ENCODE measurements at regions not wholly inside any gene's neighbourhood (a gene's known extent, or its start where the extent isn't known, plus 50 kb on each side); places are given as distances from the start of the nearest gene placed in this dataset.

DNA sequence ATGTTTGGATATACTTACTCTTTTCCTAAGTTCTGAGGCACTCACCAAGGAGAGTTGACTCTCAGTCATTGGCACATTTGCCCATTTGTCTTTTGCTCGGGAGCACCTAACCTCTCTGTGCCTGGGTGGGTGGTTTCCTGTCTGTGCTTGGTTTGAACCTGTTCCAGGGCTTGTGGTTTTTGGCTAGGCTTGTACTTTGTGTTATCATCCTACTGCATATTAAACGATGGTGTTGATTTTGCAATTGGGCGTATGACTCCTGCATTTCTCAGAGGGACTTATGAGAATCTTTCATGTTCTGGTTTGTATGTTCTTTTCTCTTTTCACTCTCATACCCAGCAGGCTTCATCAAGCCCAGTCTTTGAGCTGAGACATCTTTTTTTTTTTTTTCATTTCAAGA is 161.7 kb downstream of the BTC start:
- H3K4me1 ChIP-seq = no peaks in the 10 kb centered on the region
- no peak for DNase-seq
- TF ChIP-seq CTCF (IDR thresholded peaks at IDR 0.05; ENCODE audit: borderline replicate concordance) = no peak

GRCh38 chr4:74635074-74635473 is 159.2 kb downstream of the BTC start:
- no peaks in the 10 kb centered on the region for H3K36me3 ChIP-seq
- no peak for TF ChIP-seq CTCF (IDR thresholded peaks at IDR 0.05; ENCODE audit: borderline replicate concordance)
- no peaks in the 10 kb centered on the region for H3K4me1 ChIP-seq
- no peak overlapping the region for H3K4me3 ChIP-seq
- no peaks in the 10 kb centered on the region for H3K9me3 ChIP-seq (replicated peaks)
- no peak overlapping the region for H3K27ac ChIP-seq (replicated peaks)
- intact Hi-C loops (cut with micrococcal nuclease) = no loop called here
- DNase-seq = no peak
- H3K27me3 ChIP-seq (ENCODE audit: low read depth) = no peaks in the 10 kb centered on the region

More for the DNA sequence above, 161.7 kb downstream of the BTC start:
- no peaks in the 10 kb centered on the region for H3K9me3 ChIP-seq (replicated peaks)
- no peak overlapping the region for H3K27ac ChIP-seq (replicated peaks)
- H3K27me3 ChIP-seq (ENCODE audit: low read depth) = no peaks in the 10 kb centered on the region
- intact Hi-C loops (cut with micrococcal nuclease) = no loop called here
- H3K36me3 ChIP-seq = no peaks in the 10 kb centered on the region
- no peak overlapping the region for H3K4me3 ChIP-seq

DNA sequence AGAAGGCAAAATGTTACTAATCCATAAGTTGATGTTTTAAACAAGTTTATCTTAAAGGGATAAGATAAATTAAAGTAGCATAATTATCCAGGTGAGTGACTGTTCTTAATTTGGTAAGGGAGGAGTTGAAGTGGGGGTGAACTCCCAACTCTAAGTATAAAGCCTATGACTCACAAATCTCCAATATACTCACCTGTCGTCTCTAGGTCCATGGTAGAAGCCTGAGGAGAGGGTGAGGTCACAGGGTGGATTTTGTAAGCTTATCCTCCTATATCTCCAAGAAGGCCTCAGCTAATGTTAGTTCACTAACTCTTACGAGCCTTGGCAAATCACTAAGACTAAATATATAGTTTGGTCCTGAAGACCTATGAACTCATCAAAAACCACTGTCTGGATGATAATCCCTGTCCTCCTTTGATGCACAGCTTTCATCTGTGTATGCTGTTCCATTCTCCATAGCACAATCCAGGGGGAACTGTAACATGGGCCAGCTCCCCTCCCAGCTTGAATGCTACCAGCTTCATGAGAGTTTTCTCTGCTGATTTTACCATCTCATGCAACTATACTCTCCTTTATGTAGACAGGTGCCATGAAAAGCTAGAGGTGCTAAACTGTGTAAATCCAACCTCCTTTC is 158.7 kb downstream of the BTC start:
- Histone ChIP-seq H3K27me3 (ENCODE audit: low read depth) (no peaks in the 10 kb centered on the region), H3K4me1 (no peaks in the 10 kb centered on the region), H3K27ac (replicated peaks) (no peak overlapping the region), H3K36me3 (no peaks in the 10 kb centered on the region), H3K9me3 (replicated peaks) (no peaks in the 10 kb centered on the region), H3K4me3 (no peak overlapping the region)
- TF ChIP-seq CTCF (IDR thresholded peaks at IDR 0.05; ENCODE audit: borderline replicate concordance) = no peak
- intact Hi-C loops (cut with micrococcal nuclease) = no loop called here
- no peak for DNase-seq

GRCh38 chr4:74638001-74638400 is 156.3 kb downstream of the BTC start:
- Histone ChIP-seq H3K9me3 (replicated peaks) (no peaks in the 10 kb centered on the region), H3K4me3 (no peak overlapping the region), H3K27ac (replicated peaks) (no peak overlapping the region), H3K36me3 (no peaks in the 10 kb centered on the region), H3K27me3 (ENCODE audit: low read depth) (no peaks in the 10 kb centered on the region), H3K4me1 (no peaks in the 10 kb centered on the region)
- no peak for TF ChIP-seq CTCF (IDR thresholded peaks at IDR 0.05; ENCODE audit: borderline replicate concordance)
- no peak for DNase-seq
- intact Hi-C loops (cut with micrococcal nuclease) = no loop called here

GRCh38 chr4:74638689-74639088 is 155.6 kb downstream of the BTC start:
- DNase-seq = no peak
- Histone ChIP-seq H3K4me3 (no peak overlapping the region), H3K9me3 (replicated peaks) (no peaks in the 10 kb centered on the region), H3K27me3 (ENCODE audit: low read depth) (no peaks in the 10 kb centered on the region), H3K4me1 (no peaks in the 10 kb centered on the region), H3K27ac (replicated peaks) (no peak overlapping the region), H3K36me3 (no peaks in the 10 kb centered on the region)
- intact Hi-C loops (cut with micrococcal nuclease) = no loop called here
- TF ChIP-seq CTCF (IDR thresholded peaks at IDR 0.05; ENCODE audit: borderline replicate concordance) = no peak
